HG02840 (cell line): ENCODE measurements at regions not wholly inside any gene's neighbourhood (a gene's known extent, or its start where the extent isn't known, plus 50 kb on each side); places are given as distances from the start of the nearest gene placed in this dataset.

Experiments used
- ATAC-seq: cut with Tn5 transposase; IDR thresholded peaks from one replicate; pipeline ENCODE4 v1.9.1; 2021; ENCODE audit warnings: mild to moderate bottlenecking, moderate library complexity, moderate number of reproducible peaks; ENCODE audit not compliant: unreplicated experiment, low FRiP score

- no peak for ATAC-seq
Observed at GRCh38 chrX:22325096-22325495, 52.4 kb downstream of the CBLL2 start.

GRCh38 chrX:22329783-22330182, 57.1 kb downstream of the CBLL2 start:
- ATAC-seq, result no peak

- no peak for ATAC-seq
Observed at GRCh38 chrX:22338740-22339139, 66.0 kb downstream of the CBLL2 start.

GRCh38 chrX:22339459-22339858, 66.7 kb downstream of the CBLL2 start:
- ATAC-seq, result no peak

GRCh38 chrX:22340022-22340616, 67.4 kb downstream of the CBLL2 start:
- no peak for ATAC-seq

- ATAC-seq, result no peak
Observed at GRCh38 chrX:22343192-22343591, 70.5 kb downstream of the CBLL2 start.

GRCh38 chrX:22345884-22346283, 73.2 kb downstream of the CBLL2 start:
- no peak for ATAC-seq

GRCh38 chrX:22347491-22347890, 74.8 kb downstream of the CBLL2 start:
- ATAC-seq, result no peak

- ATAC-seq, result no peak
Observed at GRCh38 chrX:22349116-22349515, 76.4 kb downstream of the CBLL2 start.

- ATAC-seq, result no peak
Observed at GRCh38 chrX:22351076-22351475, 78.4 kb downstream of the CBLL2 start.

- ATAC-seq, result no peak
Observed at GRCh38 chrX:22351966-22352365, 79.3 kb downstream of the CBLL2 start.

GRCh38 chrX:22357621-22358020, 84.9 kb downstream of the CBLL2 start:
- no peak for ATAC-seq

- ATAC-seq, result no peak
Observed at GRCh38 chrX:22360129-22360528, 87.4 kb downstream of the CBLL2 start.

- no peak for ATAC-seq
Observed at GRCh38 chrX:22365460-22365859, 92.7 kb downstream of the CBLL2 start.

GRCh38 chrX:22366166-22366702, 93.5 kb downstream of the CBLL2 start:
- no peak for ATAC-seq

GRCh38 chrX:22366906-22367305, 94.2 kb downstream of the CBLL2 start:
- ATAC-seq, result no peak

GRCh38 chrX:22373094-22373493, 100.4 kb downstream of the CBLL2 start:
- ATAC-seq, result no peak

GRCh38 chrX:22373766-22374165, 101.1 kb downstream of the CBLL2 start:
- ATAC-seq, result no peak

GRCh38 chrX:22376369-22376768, 103.7 kb downstream of the CBLL2 start:
- ATAC-seq, result no peak

- no peak for ATAC-seq
Observed at GRCh38 chrX:22378296-22378695, 105.6 kb downstream of the CBLL2 start.

GRCh38 chrX:22383988-22384387, 111.3 kb downstream of the CBLL2 start:
- no peak for ATAC-seq

GRCh38 chrX:22389556-22390179, 117.0 kb downstream of the CBLL2 start:
- no peak for ATAC-seq
